Lower leg skin (tissue), 4 donors: ENCODE measurements at regions not wholly inside any gene's neighbourhood (a gene's known extent, or its start where the extent isn't known, plus 50 kb on each side); places are given as distances from the start of the nearest gene placed in this dataset.

Experiments
- DNase-seq, 2 donors: peaks; one replicate each; pipeline ENCODE4 v3.0.0-alpha.2; 2019; ENCODE audit warnings: low spot score in 2 of 2
- H3K4me3 ChIP-seq: fragments of 200-600 bp; sonication (generic); 2 replicates; pipeline ENCODE4 v1.5.1; 2017; ENCODE audit warnings: mild to moderate bottlenecking, low read depth; ENCODE audit not compliant: poor library complexity, severe bottlenecking
- POLR2A ChIP-seq, 2 donors: fragments of 450-650 bp; IDR thresholded peaks; one replicate each; pipeline ENCODE4 v1.6.1; 2016 to 2017; ENCODE audit warnings: antibody characterized with exemption in 2 of 2, mild to moderate bottlenecking in 1 of 2, moderate library complexity in 1 of 2
- WGBS, 2 donors: methylation state at CpG; one replicate each; pipeline ENCODE4 v1.1.5; 2018; 5-methylcytosine and 5-hydroxymethylcytosine counted together
- intact Hi-C: fragments of 100-400 bp; cut with DNase I; formaldehyde crosslinking; loops from one replicate; pipeline ENCODE4 v1.15.0; 2023; ENCODE audit warnings: low total_unique reads
- TF ChIP-seq, protein P1 (sequence below), 3 donors: fragments of 450-650 bp; IDR thresholded peaks; one replicate each; pipeline ENCODE4 v1.5.1; 2016; ENCODE audit warnings: antibody characterized with exemption in 3 of 3, mild to moderate bottlenecking in 3 of 3, moderate library complexity in 2 of 3

DNA sequence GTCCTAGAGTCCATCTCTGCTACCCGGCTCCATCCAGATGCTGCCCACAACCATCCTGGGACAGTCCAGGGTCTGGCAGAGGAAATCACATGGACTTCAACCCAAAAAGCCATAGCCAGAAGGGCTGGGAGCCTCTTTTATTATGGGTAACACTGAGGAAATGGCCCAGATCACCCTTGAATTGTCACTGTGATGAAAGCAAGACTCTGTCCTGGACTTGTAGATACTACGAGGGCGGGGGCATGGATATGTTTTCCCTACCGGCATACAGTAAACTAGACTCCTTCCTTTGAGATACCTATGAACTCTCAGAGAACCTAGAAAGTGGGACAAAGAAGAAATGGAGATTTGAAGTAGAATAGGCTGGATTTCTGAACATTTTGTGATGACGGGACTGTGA is 110.3 kb downstream of the LACC1 start:
- H3K4me3 ChIP-seq, result no peak overlapping the region
- no peak for DNase-seq
- intact Hi-C loops, result no loop called here
- TF ChIP-seq POLR2A (IDR thresholded peaks at IDR 0.05), result no peak
- TF ChIP-seq, protein P1, sequence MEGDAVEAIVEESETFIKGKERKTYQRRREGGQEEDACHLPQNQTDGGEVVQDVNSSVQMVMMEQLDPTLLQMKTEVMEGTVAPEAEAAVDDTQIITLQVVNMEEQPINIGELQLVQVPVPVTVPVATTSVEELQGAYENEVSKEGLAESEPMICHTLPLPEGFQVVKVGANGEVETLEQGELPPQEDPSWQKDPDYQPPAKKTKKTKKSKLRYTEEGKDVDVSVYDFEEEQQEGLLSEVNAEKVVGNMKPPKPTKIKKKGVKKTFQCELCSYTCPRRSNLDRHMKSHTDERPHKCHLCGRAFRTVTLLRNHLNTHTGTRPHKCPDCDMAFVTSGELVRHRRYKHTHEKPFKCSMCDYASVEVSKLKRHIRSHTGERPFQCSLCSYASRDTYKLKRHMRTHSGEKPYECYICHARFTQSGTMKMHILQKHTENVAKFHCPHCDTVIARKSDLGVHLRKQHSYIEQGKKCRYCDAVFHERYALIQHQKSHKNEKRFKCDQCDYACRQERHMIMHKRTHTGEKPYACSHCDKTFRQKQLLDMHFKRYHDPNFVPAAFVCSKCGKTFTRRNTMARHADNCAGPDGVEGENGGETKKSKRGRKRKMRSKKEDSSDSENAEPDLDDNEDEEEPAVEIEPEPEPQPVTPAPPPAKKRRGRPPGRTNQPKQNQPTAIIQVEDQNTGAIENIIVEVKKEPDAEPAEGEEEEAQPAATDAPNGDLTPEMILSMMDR (IDR thresholded peaks at IDR 0.05), result no peak
- 93% methylated on average over 5 of the region's 5 CpGs for WGBS, 2 donors

DNA sequence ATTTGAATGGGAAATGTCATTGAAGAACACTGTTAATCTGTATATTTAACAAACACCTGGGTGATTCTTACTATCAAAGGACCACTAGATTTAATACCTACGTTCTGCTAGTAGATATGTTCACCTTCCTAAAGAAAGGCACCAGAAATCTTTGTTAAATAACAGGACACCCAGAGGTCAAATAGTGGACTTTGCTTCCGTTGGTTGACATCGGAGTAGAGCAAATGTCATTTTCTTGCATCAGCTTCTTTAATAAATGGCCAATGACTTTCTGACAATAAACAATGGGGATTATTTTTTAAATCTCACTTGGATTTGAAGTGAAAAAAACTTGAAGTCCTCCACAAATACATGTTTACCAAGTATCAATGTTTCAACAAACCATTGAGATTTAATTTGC is 111.1 kb downstream of the LACC1 start:
- intact Hi-C loops, result no loop called here
- WGBS, 2 donors, result 91 to 94% methylated on average over 3 of the region's 3 CpGs
- no peak overlapping the region for H3K4me3 ChIP-seq
- no peak for DNase-seq
- TF ChIP-seq, protein P1 (IDR thresholded peaks at IDR 0.05), result no peak
- no peak for TF ChIP-seq POLR2A (IDR thresholded peaks at IDR 0.05)

DNA sequence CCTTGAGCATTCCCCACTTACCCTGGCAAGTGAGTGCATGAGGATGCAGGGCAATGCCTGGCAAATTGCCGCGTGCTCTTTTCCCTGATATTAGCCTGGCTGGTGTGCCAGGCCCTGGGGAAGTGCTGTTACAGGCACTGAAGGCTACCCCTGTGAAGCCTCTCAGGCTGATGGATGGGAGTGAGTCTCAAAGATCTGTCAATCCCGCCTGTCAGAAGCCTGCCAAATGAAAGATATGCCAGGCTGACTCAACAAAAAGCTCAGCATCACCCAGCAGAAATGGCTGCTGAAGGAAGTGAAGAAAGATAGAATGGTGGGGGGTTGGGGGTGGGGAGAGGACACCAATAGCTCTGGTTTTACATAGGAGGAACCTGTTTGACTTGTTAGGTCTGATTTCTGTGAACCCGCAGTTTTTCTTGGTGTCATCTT is 112.1 kb downstream of the LACC1 start:
- no peak for TF ChIP-seq POLR2A (IDR thresholded peaks at IDR 0.05)
- TF ChIP-seq, protein P1 (IDR thresholded peaks at IDR 0.05), result no peak
- intact Hi-C loops, result no loop called here
- no peak for DNase-seq
- H3K4me3 ChIP-seq, result no peak overlapping the region
- 30 to 41% methylated on average over 4 of the region's 4 CpGs for WGBS, 2 donors

DNA sequence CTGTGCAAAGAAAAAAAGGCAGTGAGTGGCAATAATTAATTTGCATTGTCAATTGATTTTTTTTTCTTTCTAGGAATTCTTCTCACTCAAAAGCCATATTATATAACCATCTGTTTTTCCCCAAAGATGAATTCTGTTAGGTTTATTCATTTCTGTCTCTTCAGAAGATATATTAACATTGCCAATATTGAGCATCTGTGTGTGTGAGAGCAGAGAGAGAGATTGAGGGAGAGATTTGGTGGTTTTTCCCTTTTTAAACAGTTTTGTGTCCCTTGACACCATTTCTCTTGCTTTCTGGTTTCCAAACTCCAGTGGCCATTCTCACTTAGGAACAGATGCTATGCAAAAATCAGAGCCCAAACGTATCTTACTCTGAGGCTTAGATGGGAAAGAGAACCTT is 112.5 kb downstream of the LACC1 start:
- TF ChIP-seq, protein P1 (IDR thresholded peaks at IDR 0.05), result no peak
- no peak for TF ChIP-seq POLR2A (IDR thresholded peaks at IDR 0.05)

DNA sequence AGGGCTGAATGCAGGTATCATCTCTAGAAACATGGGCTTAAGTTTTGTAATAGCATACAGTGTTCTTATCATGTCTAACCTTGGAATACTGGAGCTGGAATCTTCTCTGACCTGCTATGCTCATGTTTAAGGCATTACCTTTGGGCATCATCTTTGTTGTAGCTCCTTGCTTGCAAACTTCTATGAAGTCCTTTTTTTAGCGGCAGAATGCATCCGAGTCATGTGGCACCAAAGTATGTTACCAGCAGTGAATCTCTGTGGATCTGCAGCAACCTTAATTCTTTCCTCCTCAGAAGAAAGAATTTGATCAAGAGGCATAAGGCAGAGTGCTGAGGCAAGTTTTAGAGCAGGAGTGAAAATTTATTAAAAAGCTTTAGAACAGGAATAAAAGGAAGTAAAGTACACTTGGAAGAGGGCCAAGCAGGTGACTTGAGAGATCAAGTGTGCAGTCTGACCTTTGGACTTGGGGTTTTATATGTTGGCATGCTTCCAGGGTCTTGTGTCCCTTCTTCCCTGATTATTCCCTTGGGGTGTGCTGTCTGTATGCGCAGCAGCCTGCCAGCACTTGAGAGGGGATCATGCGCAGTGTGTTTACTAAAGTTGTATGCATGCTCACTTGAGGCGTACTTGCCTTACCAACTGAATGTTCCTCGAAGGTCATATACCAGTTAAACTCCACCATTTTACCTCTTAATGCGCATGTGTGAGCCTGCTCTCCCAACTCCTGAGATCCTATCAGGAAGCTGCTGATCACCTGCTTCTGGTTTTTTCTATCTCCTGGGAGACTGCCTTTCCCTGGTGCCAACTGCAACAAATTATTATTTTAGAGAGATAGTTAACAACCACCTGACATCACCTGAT is 115.5 kb downstream of the LACC1 start:
- no peak for DNase-seq
- intact Hi-C loops, result no loop called here
- TF ChIP-seq, protein P1 (IDR thresholded peaks at IDR 0.05), result no peak
- TF ChIP-seq POLR2A (IDR thresholded peaks at IDR 0.05), result no peak
- 83 to 96% methylated on average over 7 of the region's 7 CpGs for WGBS, 2 donors
- no peak overlapping the region for H3K4me3 ChIP-seq

More for the DNA sequence above, 112.5 kb downstream of the LACC1 start:
- DNase-seq, result no peak
- H3K4me3 ChIP-seq, result no peak overlapping the region
- intact Hi-C loops, result no loop called here
- WGBS, 2 donors, result 58 to 62% methylated on average over 1 of the region's 1 CpG
